CD14-positive monocyte (primary cell): ENCODE measurements at regions not wholly inside any gene's neighbourhood (a gene's known extent, or its start where the extent isn't known, plus 50 kb on each side); places are given as distances from the start of the nearest gene placed in this dataset.

ENCODE experiments used
- DNase-seq, 3 donors: peaks; one replicate each; pipeline ENCODE4 v3.0.0-alpha.2; 2011 to 2022
- H2AFZ ChIP-seq: 2 replicates; pipeline ENCODE4 v1.6.0; 2012; ENCODE audit warnings: mild to moderate bottlenecking, low read depth, low read length, inconsistent platforms; ENCODE audit not compliant: insufficient read depth, poor library complexity, severe bottlenecking
- H3K27ac ChIP-seq, 2 donors: 1 replicate in 1 of 2; 2 replicates in 1 of 2; pipeline ENCODE4 v1.5.1; 2012 to 2013; ENCODE audit warnings: low read length in 2 of 2, control low read depth in 1 of 2, inconsistent platforms in 1 of 2, low read depth in 1 of 2, mild to moderate bottlenecking in 1 of 2
- H3K27me3 ChIP-seq, 2 donors: one replicate each; pipeline versions ENCODE4 v1.6.0 to v1.6.1; 2011 to 2013; ENCODE audit warnings: low read length in 2 of 2; ENCODE audit not compliant: control insufficient read depth in 2 of 2, insufficient read depth in 2 of 2
- H3K36me3 ChIP-seq, 2 donors: replicated peaks in 1 of 2; 1 replicate in 1 of 2; 2 replicates in 1 of 2; pipeline versions ENCODE4 v1.5.1 to v1.6.1; 2012 to 2013; ENCODE audit warnings: low read length in 2 of 2, control low read depth in 1 of 2, inconsistent platforms in 1 of 2, mild to moderate bottlenecking in 1 of 2; ENCODE audit not compliant: insufficient read depth in 2 of 2, control insufficient read depth in 1 of 2
- H3K4me1 ChIP-seq, 2 donors: 1 replicate in 1 of 2; 2 replicates in 1 of 2; pipeline versions ENCODE4 v1.5.1 to v1.6.1; 2012 to 2013; ENCODE audit warnings: low read length in 2 of 2, control low read depth in 1 of 2, inconsistent platforms in 1 of 2, mild to moderate bottlenecking in 1 of 2, moderate library complexity in 1 of 2; ENCODE audit not compliant: insufficient read depth in 2 of 2, control insufficient read depth in 1 of 2
- H3K4me2 ChIP-seq: replicated peaks from 2 replicates; pipeline ENCODE3; 2012; ENCODE audit warnings: low read length, moderate library complexity, mild to moderate bottlenecking; ENCODE audit not compliant: poor library complexity, severe bottlenecking; ENCODE audit errors: extremely low read depth
- H3K4me3 ChIP-seq, 3 experiments: fragments of 200-600 bp in 1 of 3; sonication (generic) in 1 of 3; replicated peaks in 1 of 3; 1 replicate in 2 of 3; 2 replicates in 1 of 3; pipeline ENCODE4 v1.5.1; 2011 to 2013; ENCODE audit warnings: low read length in 3 of 3, mild to moderate bottlenecking in 3 of 3, control low read depth in 2 of 3, low read depth in 2 of 3, inconsistent platforms in 1 of 3, moderate library complexity in 1 of 3
- H3K79me2 ChIP-seq: 2 replicates; pipeline ENCODE4 v1.6.0; 2012; ENCODE audit warnings: mild to moderate bottlenecking, control low read depth, inconsistent platforms, low read length, moderate library complexity; ENCODE audit not compliant: insufficient read depth
- H3K9ac ChIP-seq: 2 replicates; pipeline ENCODE4 v1.6.0; 2017; ENCODE audit warnings: low read length, mild to moderate bottlenecking; ENCODE audit not compliant: insufficient read depth, poor library complexity, severe bottlenecking
- H3K9me3 ChIP-seq, 2 donors: replicated peaks in 1 of 2; 1 replicate in 1 of 2; 2 replicates in 1 of 2; pipeline versions ENCODE4 v1.5.1 to v1.6.1; 2012 to 2013; ENCODE audit warnings: low read length in 2 of 2, control low read depth in 1 of 2; ENCODE audit not compliant: control insufficient read depth in 1 of 2, insufficient read depth in 1 of 2
- H4K20me1 ChIP-seq: 2 replicates; pipeline ENCODE4 v1.6.0; 2012; ENCODE audit warnings: mild to moderate bottlenecking, low read length, control low read depth, moderate library complexity; ENCODE audit not compliant: insufficient read depth
- H3K27ac Mint-ChIP-seq, 7 donors: one replicate each; pipeline ENCODE4 v1.8.0; 2020; ENCODE audit warnings: mild to moderate bottlenecking in 7 of 7, mixed read lengths in 7 of 7, moderate library complexity in 6 of 7, inconsistent platforms in 2 of 7
- H3K27me3 Mint-ChIP-seq, 3 donors: one replicate each; pipeline ENCODE4 v1.8.0; 2021 to 2022; ENCODE audit warnings: low read depth in 3 of 3, mild to moderate bottlenecking in 3 of 3, mixed read lengths in 3 of 3, moderate library complexity in 3 of 3, inconsistent platforms in 1 of 3
- H3K36me3 Mint-ChIP-seq, 2 donors: one replicate each; pipeline ENCODE4 v1.8.0; 2020; ENCODE audit warnings: mixed read lengths in 2 of 2, inconsistent platforms in 1 of 2, mild to moderate bottlenecking in 1 of 2
- H3K4me1 Mint-ChIP-seq: one replicate; pipeline ENCODE4 v1.8.0; 2020; ENCODE audit warnings: mild to moderate bottlenecking, mixed read lengths
- H3K4me3 Mint-ChIP-seq, 2 donors: one replicate each; pipeline ENCODE4 v1.8.0; 2020; ENCODE audit warnings: mild to moderate bottlenecking in 2 of 2, mixed read lengths in 2 of 2, moderate library complexity in 1 of 2
- H3K9me3 Mint-ChIP-seq, 7 donors: one replicate each; pipeline ENCODE4 v1.8.0; 2020 to 2022; ENCODE audit warnings: mixed read lengths in 7 of 7, mild to moderate bottlenecking in 6 of 7, moderate library complexity in 6 of 7, inconsistent platforms in 2 of 7
- CTCF ChIP-seq: fragments of 200-600 bp; IDR thresholded peaks from one replicate; pipeline ENCODE4 v1.8.0; 2022; ENCODE audit warnings: antibody characterized with exemption, mild to moderate bottlenecking
- WGBS: methylation state at CpG from one replicate; pipeline ENCODE4 v1.1.5; 2013; ENCODE audit warnings: missing lambda C conversion rate; ENCODE audit not compliant: insufficient coverage; 5-methylcytosine and 5-hydroxymethylcytosine counted together
- intact Hi-C, 2 donors: fragments of 100-400 bp; cut with micrococcal nuclease; formaldehyde crosslinking; loops; one replicate each; pipeline versions ENCODE4 v1.15.0 to v1.15.1; 2023

- intact Hi-C loops = no loop called here
- Histone ChIP-seq H2AFZ (no peak overlapping the region), H3K4me2 (no peak overlapping the region), H3K4me3 (no peak overlapping the region), H3K36me3 (no peaks in the 10 kb centered on the region), H3K4me1 (no peaks in the 10 kb centered on the region), H3K27me3 (no peaks in the 10 kb centered on the region), H4K20me1 (no peaks in the 10 kb centered on the region), H3K9me3 (no peaks in the 10 kb centered on the region), H3K9ac (no peak overlapping the region), H3K27ac (no peak overlapping the region), H3K79me2 (no peaks in the 10 kb centered on the region)
- Mint-ChIP-seq H3K9me3 (peaks cover 0 to 4% (median 2%) of the 10 kb centered on the region in 7 donors), H3K4me3 (no peak overlapping the region), H3K27me3 (no peaks in the 10 kb centered on the region), H3K4me1 (no peaks in the 10 kb centered on the region), H3K36me3 (no peaks in the 10 kb centered on the region), H3K27ac (no peak overlapping the region)
- no peak for TF ChIP-seq CTCF
- 100% methylated on average over 1 of the region's 2 CpGs for WGBS
- DNase-seq = no peak
Measured at GRCh38 chr7:124577256-124577655, 188.3 kb downstream of the GPR37 start.

GRCh38 chr7:124575176-124575575 lies 190.4 kb downstream of the GPR37 start:
- Histone ChIP-seq H3K36me3 (no peaks in the 10 kb centered on the region), H3K9me3 (no peaks in the 10 kb centered on the region), H3K27me3 (no peaks in the 10 kb centered on the region), H3K4me2 (no peak overlapping the region), H3K79me2 (no peaks in the 10 kb centered on the region), H3K9ac (no peak overlapping the region), H4K20me1 (no peaks in the 10 kb centered on the region), H2AFZ (no peak overlapping the region), H3K27ac (no peak overlapping the region), H3K4me3 (no peak overlapping the region), H3K4me1 (no peaks in the 10 kb centered on the region)
- 100% methylated on average over 1 of the region's 3 CpGs for WGBS
- no peaks in the 10 kb centered on the region for H3K36me3 Mint-ChIP-seq
- intact Hi-C loops = no loop called here
- H3K27ac Mint-ChIP-seq = no peak overlapping the region
- no peaks in the 10 kb centered on the region for H3K27me3 Mint-ChIP-seq
- H3K4me1 Mint-ChIP-seq = no peaks in the 10 kb centered on the region
- H3K9me3 Mint-ChIP-seq = peaks cover 0 to 4% (median 2%) of the 10 kb centered on the region in 7 donors
- no peak for TF ChIP-seq CTCF
- DNase-seq = no peak
- H3K4me3 Mint-ChIP-seq = no peak overlapping the region
